GDM1 (cell line): ENCODE measurements at regions not wholly inside any gene's neighbourhood (a gene's known extent, or its start where the extent isn't known, plus 50 kb on each side); places are given as distances from the start of the nearest gene placed in this dataset.
"Not testable (repeated sequence)": the region's sequence is repeated elsewhere in the genome, so short reads cannot be mapped to it uniquely, and the experiment has no call there.

ENCODE experiments used
- DNase-seq: peaks from one replicate; lab custom pipeline; 2025; lab: John Stamatoyannopoulos, UW

GRCh38 chr2:88924533-88924932 lies 233.1 kb downstream of the RPIA start:
- DNase-seq, result no peak

- DNase-seq, result no peak
Observed at GRCh38 chr2:88925770-88926462, 234.4 kb downstream of the RPIA start.

- DNase-seq, result no peak
Observed at GRCh38 chr2:88927128-88927527, 235.7 kb downstream of the RPIA start.

- no peak for DNase-seq
Observed at GRCh38 chr2:88930659-88931058, 239.2 kb downstream of the RPIA start.

GRCh38 chr2:88932686-88933085 lies 241.2 kb downstream of the RPIA start:
- DNase-seq, result no peak

GRCh38 chr2:88933091-88933490 lies 241.6 kb downstream of the RPIA start:
- DNase-seq, result no peak

GRCh38 chr2:88933980-88934379 lies 242.5 kb downstream of the RPIA start:
- DNase-seq, result no peak

- peak; percentile 14 for DNase-seq
Observed at GRCh38 chr2:88941178-88941577, 249.7 kb downstream of the RPIA start.

- DNase-seq, result no peak
Observed at GRCh38 chr2:88942798-88943197, 251.3 kb downstream of the RPIA start.

- no peak for DNase-seq
Observed at GRCh38 chr2:88949336-88949735, 257.9 kb downstream of the RPIA start.

GRCh38 chr2:88950010-88950409 lies 258.5 kb downstream of the RPIA start:
- no peak for DNase-seq

- DNase-seq, result no peak
Observed at GRCh38 chr2:88955607-88956006, 264.1 kb downstream of the RPIA start.

GRCh38 chr2:88959480-88960204 lies 268.2 kb downstream of the RPIA start:
- no peak for DNase-seq

GRCh38 chr2:88961323-88961722 lies 269.9 kb downstream of the RPIA start:
- not testable (repeated sequence) for DNase-seq

GRCh38 chr2:88967844-88968243 lies 276.4 kb downstream of the RPIA start:
- no peak for DNase-seq

GRCh38 chr2:88978011-88978410 lies 286.5 kb downstream of the RPIA start:
- not testable (repeated sequence) for DNase-seq

GRCh38 chr2:88978446-88978845 lies 287.0 kb downstream of the RPIA start:
- DNase-seq, result not testable (repeated sequence)

- DNase-seq, result not testable (repeated sequence)
Observed at GRCh38 chr2:88984079-88984478, 292.6 kb downstream of the RPIA start.

GRCh38 chr2:88986721-88987330 lies 295.4 kb downstream of the RPIA start:
- not testable (repeated sequence) for DNase-seq

- not testable (repeated sequence) for DNase-seq
Observed at GRCh38 chr2:88988617-88989016, 297.1 kb downstream of the RPIA start.

- DNase-seq, result not testable (repeated sequence)
Observed at GRCh38 chr2:88992819-88993218, 301.3 kb downstream of the RPIA start.

- DNase-seq, result not testable (repeated sequence)
Observed at GRCh38 chr2:88994856-88995255, 303.4 kb downstream of the RPIA start.

GRCh38 chr2:88996588-88996987 lies 305.1 kb downstream of the RPIA start:
- DNase-seq, result peak; percentile 66
